Neuronal stem cell (in vitro differentiated cells): ENCODE measurements at regions not wholly inside any gene's neighbourhood (a gene's known extent, or its start where the extent isn't known, plus 50 kb on each side); places are given as distances from the start of the nearest gene placed in this dataset.
"Not testable (repeated sequence)": the region's sequence is repeated elsewhere in the genome, so short reads cannot be mapped to it uniquely, and the experiment has no call there.

Experiments
- DNase-seq: peaks from one replicate; pipeline ENCODE4 v3.0.0-alpha.2; 2013; ENCODE audit warnings: low spot score
- H2AFZ ChIP-seq: one replicate; pipeline ENCODE4 v1.6.1; 2013; ENCODE audit warnings: mild to moderate bottlenecking, low read length, inconsistent platforms
- H2AK5ac ChIP-seq: 2 replicates; pipeline ENCODE4 v1.6.1; 2013; ENCODE audit warnings: low read depth, mild to moderate bottlenecking, inconsistent platforms, low read length, moderate library complexity, mixed read lengths
- H2BK120ac ChIP-seq: 2 replicates; pipeline ENCODE4 v1.6.1; 2013; ENCODE audit warnings: low read depth, mild to moderate bottlenecking, inconsistent platforms, low read length, moderate library complexity, mixed read lengths
- H2BK12ac ChIP-seq: one replicate; pipeline ENCODE4 v1.6.1; 2013; ENCODE audit warnings: low read length, inconsistent platforms
- H2BK15ac ChIP-seq: 2 replicates; pipeline ENCODE4 v1.6.1; 2013; ENCODE audit warnings: mild to moderate bottlenecking, low read length, inconsistent platforms, mixed read lengths
- H2BK5ac ChIP-seq: one replicate; pipeline ENCODE4 v1.6.1; 2013; ENCODE audit warnings: inconsistent platforms, mild to moderate bottlenecking, low read length, moderate library complexity
- H3K14ac ChIP-seq: one replicate; pipeline ENCODE4 v1.6.1; 2013; ENCODE audit warnings: low read length, inconsistent platforms
- H3K18ac ChIP-seq: 2 replicates; pipeline ENCODE4 v1.6.1; 2013; ENCODE audit warnings: low read length, inconsistent platforms
- H3K23ac ChIP-seq: 2 replicates; pipeline ENCODE4 v1.6.1; 2013; ENCODE audit warnings: low read depth, mild to moderate bottlenecking, mixed read lengths, low read length, inconsistent platforms; ENCODE audit not compliant: poor library complexity
- H3K27ac ChIP-seq: replicated peaks from 3 replicates; pipeline ENCODE4 v1.5.1; 2013; ENCODE audit warnings: low read length, inconsistent platforms
- H3K27me3 ChIP-seq, 3 experiments: 2 replicates each; pipeline ENCODE4 v1.6.1; 2013; ENCODE audit warnings: low read length in 3 of 3, mild to moderate bottlenecking in 2 of 3, inconsistent platforms in 1 of 3, low read depth in 1 of 3, mixed read lengths in 1 of 3, moderate library complexity in 1 of 3; ENCODE audit not compliant: control insufficient read depth in 3 of 3, insufficient read depth in 3 of 3
- H3K36me3 ChIP-seq, 2 donors: replicated peaks in 1 of 2; 2 replicates each; pipeline ENCODE4 v1.6.1; 2013; ENCODE audit warnings: low read length in 2 of 2; ENCODE audit not compliant: control insufficient read depth in 2 of 2, insufficient read depth in 2 of 2
- H3K4ac ChIP-seq: 2 replicates; pipeline ENCODE4 v1.6.1; 2013; ENCODE audit warnings: inconsistent platforms, mild to moderate bottlenecking, low read length, moderate library complexity
- H3K4me1 ChIP-seq, 2 donors: 1 replicate in 1 of 2; 2 replicates in 1 of 2; pipeline ENCODE4 v1.6.1; 2013; ENCODE audit warnings: low read length in 2 of 2, low read depth in 1 of 2; ENCODE audit not compliant: control insufficient read depth in 2 of 2, insufficient read depth in 1 of 2
- H3K4me2 ChIP-seq: one replicate; pipeline ENCODE4 v1.6.1; 2013; ENCODE audit warnings: mild to moderate bottlenecking, low read length, inconsistent platforms; ENCODE audit not compliant: insufficient read depth, poor library complexity, severe bottlenecking
- H3K4me3 ChIP-seq, 2 donors: 2 replicates each; pipeline ENCODE4 v1.5.1; 2013; ENCODE audit warnings: low read length in 2 of 2, mild to moderate bottlenecking in 2 of 2, inconsistent platforms in 1 of 2, moderate library complexity in 1 of 2
- H3K79me1 ChIP-seq: one replicate; pipeline ENCODE4 v1.6.1; 2013; ENCODE audit warnings: low read depth, mild to moderate bottlenecking, inconsistent platforms, low read length, moderate library complexity
- H3K9ac ChIP-seq: one replicate; pipeline ENCODE4 v1.6.1; 2013; ENCODE audit warnings: mild to moderate bottlenecking, low read depth, low read length, inconsistent platforms; ENCODE audit not compliant: poor library complexity
- H3K9me3 ChIP-seq, 2 donors: replicated peaks in 1 of 2; 2 replicates each; pipeline versions ENCODE3 to v1.6.1; 2013; ENCODE audit warnings: low read length in 2 of 2, mild to moderate bottlenecking in 2 of 2, inconsistent platforms in 1 of 2, low read depth in 1 of 2, mixed read lengths in 1 of 2, moderate library complexity in 1 of 2; ENCODE audit not compliant: control insufficient read depth in 2 of 2, insufficient read depth in 1 of 2
- H4K8ac ChIP-seq: one replicate; pipeline ENCODE4 v1.6.1; 2013; ENCODE audit warnings: low read depth, mild to moderate bottlenecking, inconsistent platforms, low read length, moderate library complexity
- H4K91ac ChIP-seq: one replicate; pipeline ENCODE4 v1.6.1; 2013; ENCODE audit warnings: low read length, low read depth, mild to moderate bottlenecking, inconsistent platforms; ENCODE audit not compliant: poor library complexity
- WGBS, 2 donors: extraction: QIAGEN DNeasy Blood & Tissue Kit; methylation state at CpG; one replicate each; pipeline ENCODE4 v1.1.7; 2013; ENCODE audit warnings: missing lambda C conversion rate in 2 of 2, mixed read lengths in 1 of 2; ENCODE audit not compliant: insufficient read length in 2 of 2, insufficient replicate concordance in 1 of 2; ENCODE audit errors: extremely low coverage in 2 of 2; 5-methylcytosine and 5-hydroxymethylcytosine counted together

DNA sequence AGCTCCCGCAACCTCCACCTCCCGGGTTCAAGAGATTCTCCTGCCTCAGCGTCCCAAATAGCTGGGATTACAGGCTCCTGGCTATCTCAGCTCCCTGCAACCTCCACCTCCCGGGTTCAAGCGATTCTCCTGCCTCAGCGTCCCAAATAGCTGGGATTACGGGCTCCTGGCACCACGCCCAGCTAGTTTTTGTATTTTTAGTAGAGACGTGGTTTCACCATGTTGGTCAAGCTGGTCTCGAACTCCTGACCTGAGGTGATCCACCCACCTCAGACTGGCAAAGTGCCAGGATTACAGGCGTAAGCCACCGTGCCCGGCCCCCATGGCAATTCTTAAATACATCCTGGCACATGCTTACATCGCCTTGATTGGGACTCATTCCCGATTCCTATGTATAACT is 1394.3 kb downstream of the OLFM4 start:
- not testable (repeated sequence) for H2BK12ac ChIP-seq, H3K18ac ChIP-seq, H3K36me3 ChIP-seq, H3K27ac ChIP-seq, H3K23ac ChIP-seq, H4K8ac ChIP-seq, H2BK15ac ChIP-seq, H3K4ac ChIP-seq, DNase-seq, H3K27me3 ChIP-seq, H3K4me1 ChIP-seq, H3K4me3 ChIP-seq, H3K14ac ChIP-seq, H3K79me1 ChIP-seq, H2BK120ac ChIP-seq, H2AK5ac ChIP-seq, H3K9ac ChIP-seq, H4K91ac ChIP-seq, H2AFZ ChIP-seq, H3K9me3 ChIP-seq, H2BK5ac ChIP-seq, H3K4me2 ChIP-seq
- no CpG with 5 or more reads among the region's 15 CpGs for WGBS, 2 donors

DNA sequence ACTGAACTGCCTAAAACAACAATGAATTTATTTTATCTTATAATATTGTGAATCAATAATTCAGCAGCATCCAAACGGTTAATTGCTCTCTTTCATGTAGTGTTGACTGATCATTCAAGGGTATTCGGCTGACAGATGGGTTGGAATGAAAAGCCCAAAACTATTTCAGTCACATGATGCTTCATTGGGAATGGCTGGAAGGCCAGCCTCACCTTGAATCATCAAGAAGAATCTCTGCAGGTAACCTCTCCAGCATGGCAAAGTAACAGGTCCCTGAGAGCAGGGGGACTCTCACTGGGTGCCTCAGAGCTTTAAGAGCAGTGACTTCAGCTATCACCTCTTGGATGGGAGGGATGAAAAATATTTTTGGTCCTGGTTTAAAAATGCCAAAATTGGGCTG is 1395.7 kb downstream of the OLFM4 start:
- Histone ChIP-seq H2BK5ac (no peak overlapping the region), H3K4me1 (no peaks in the 10 kb centered on the region), H2BK15ac (no peak overlapping the region), H4K8ac (no peak overlapping the region), H3K79me1 (no peaks in the 10 kb centered on the region), H4K91ac (no peak overlapping the region), H3K27me3 (no peaks in the 10 kb centered on the region), H3K18ac (no peak overlapping the region), H3K27ac (no peak overlapping the region), H3K36me3 (no peaks in the 10 kb centered on the region), H3K4me3 (no peak overlapping the region), H3K4ac (no peak overlapping the region), H2BK12ac (no peak overlapping the region), H3K4me2 (no peak overlapping the region), H2AFZ (no peak overlapping the region), H2BK120ac (no peak overlapping the region), H3K9ac (no peak overlapping the region), H2AK5ac (no peak overlapping the region), H3K9me3 (no peaks in the 10 kb centered on the region), H3K23ac (no peak overlapping the region), H3K14ac (no peak overlapping the region)
- DNase-seq: no peak
- no CpG with 5 or more reads among the region's 2 CpGs for WGBS, 2 donors

DNA sequence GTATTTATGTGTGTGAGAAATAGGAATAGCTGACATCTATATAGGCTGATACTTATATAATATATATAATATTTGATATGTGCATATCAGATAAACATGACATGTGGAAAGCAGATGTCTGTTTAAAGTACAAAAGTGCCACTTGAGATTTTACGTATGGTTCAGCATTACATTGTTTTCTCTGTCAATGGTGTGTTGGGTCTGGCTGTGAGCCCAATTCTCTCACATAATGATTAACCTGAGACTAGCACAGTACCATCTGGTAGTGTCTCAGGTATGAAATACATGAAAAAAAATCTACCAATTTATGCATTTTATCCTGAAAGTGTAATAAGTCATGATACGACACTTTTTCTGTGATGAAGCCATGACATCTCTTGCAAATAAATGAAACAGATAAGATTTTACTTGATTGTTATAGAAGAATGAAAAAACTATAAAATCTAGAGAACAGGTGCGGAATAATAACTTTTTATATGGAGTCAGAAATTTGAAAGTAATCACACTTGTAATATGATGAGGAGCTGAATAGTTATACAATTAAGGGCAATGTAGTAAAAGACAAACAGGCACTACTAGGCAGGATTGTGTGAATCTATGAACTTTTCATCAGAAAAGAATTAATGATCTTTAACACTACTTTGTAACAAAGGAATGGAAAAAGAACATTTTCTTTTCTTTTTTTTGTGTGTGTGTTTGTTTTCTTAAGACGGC is 1405.0 kb downstream of the OLFM4 start:
- Histone ChIP-seq H2AFZ (no peak overlapping the region), H2BK5ac (no peak overlapping the region), H4K91ac (no peak overlapping the region), H3K36me3 (no peaks in the 10 kb centered on the region), H3K27me3 (no peaks in the 10 kb centered on the region), H3K4me3 (no peak overlapping the region), H3K23ac (no peak overlapping the region), H3K9me3 (no peaks in the 10 kb centered on the region), H3K27ac (no peak overlapping the region), H3K18ac (no peak overlapping the region), H3K14ac (no peak overlapping the region), H3K79me1 (no peaks in the 10 kb centered on the region), H4K8ac (no peak overlapping the region), H2BK12ac (no peak overlapping the region), H2AK5ac (no peak overlapping the region), H2BK15ac (no peak overlapping the region), H3K9ac (no peak overlapping the region), H3K4me1 (no peaks in the 10 kb centered on the region), H3K4me2 (no peak overlapping the region), H3K4ac (no peak overlapping the region), H2BK120ac (no peak overlapping the region)
- DNase-seq: no peak
- WGBS, 2 donors: no CpG with 5 or more reads among the region's 4 CpGs

DNA sequence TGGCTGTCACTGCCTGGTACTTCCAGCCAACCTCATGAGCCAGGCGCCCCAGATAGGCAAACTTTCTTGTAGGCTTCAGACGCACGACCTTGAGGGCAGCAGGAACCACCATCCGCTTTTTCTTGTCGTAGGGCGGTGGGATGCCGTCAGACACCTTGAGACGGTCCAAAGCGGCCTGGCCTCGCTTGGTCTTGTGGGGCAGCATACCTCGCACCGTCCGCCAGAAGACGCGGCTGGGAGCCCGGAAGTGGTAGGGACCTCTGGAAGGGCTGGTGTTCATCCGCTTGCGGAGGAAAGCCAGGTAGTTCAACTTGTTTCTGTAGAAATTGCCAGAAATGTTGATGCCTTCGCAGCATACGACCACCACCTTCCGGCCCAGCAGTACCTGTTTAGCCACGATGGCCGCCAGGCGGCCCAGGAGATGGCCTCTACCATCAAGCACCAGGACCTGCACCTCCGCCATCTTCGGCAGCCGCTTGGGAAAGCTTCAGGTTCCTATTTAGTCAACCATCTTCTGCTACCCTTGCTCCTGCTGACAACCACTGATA is 1412.3 kb downstream of the OLFM4 start:
- H2BK12ac ChIP-seq, H4K8ac ChIP-seq, H3K9me3 ChIP-seq, DNase-seq, H3K27ac ChIP-seq, H3K18ac ChIP-seq, H3K27me3 ChIP-seq, H3K79me1 ChIP-seq, H3K4ac ChIP-seq, H3K4me1 ChIP-seq, H3K23ac ChIP-seq, H3K4me3 ChIP-seq, H4K91ac ChIP-seq, H2BK120ac ChIP-seq, H2BK15ac ChIP-seq, H3K36me3 ChIP-seq, H3K4me2 ChIP-seq, H3K9ac ChIP-seq, H2BK5ac ChIP-seq, H3K14ac ChIP-seq, H2AK5ac ChIP-seq, H2AFZ ChIP-seq: not testable (repeated sequence)
- WGBS, 2 donors: no CpG with 5 or more reads among the region's 27 CpGs
